Left cardiac atrium (tissue), 4 donors: ENCODE measurements at regions not wholly inside any gene's neighbourhood (a gene's known extent, or its start where the extent isn't known, plus 50 kb on each side); places are given as distances from the start of the nearest gene placed in this dataset.
"Not testable (repeated sequence)": the region's sequence is repeated elsewhere in the genome, so short reads cannot be mapped to it uniquely, and the experiment has no call there.

Experiments
- ATAC-seq, 2 donors: fragments of 200-7000 bp; cut with Tn5 transposase; one replicate each; pipeline ENCODE4 v1.9.1; 2020; ENCODE audit warnings: mild to moderate bottlenecking in 2 of 2, moderate library complexity in 2 of 2
- DNase-seq: peaks from one replicate; pipeline ENCODE4 v3.0.0-alpha.2; 2020
- intact Hi-C, 2 donors: fragments of 100-400 bp; cut with DNase I; formaldehyde crosslinking; loops; one replicate each; pipeline versions ENCODE4 v1.14.1 to v1.15.1; 2022 to 2023
- donor health status: DM: no; HTN: yes; CAD: no.
- donor health status: DM: no; HTN: yes; CAD: no; lungs with severe emphysema.
- donor health status: DM: yes; HTN: yes; CAD: no.
- donor health status: Dilated cardiomyopathy.

- no peak for DNase-seq
- peak in 1 of 2 donors; percentile 41 for ATAC-seq
- intact Hi-C loops: no loop called here
Measured at GRCh38 chr4:3607690-3608552, 75.7 kb upstream of the LRPAP1 start.

- ATAC-seq, intact Hi-C loops, DNase-seq: not testable (repeated sequence)
Measured at GRCh38 chr4:3606850-3607249, 74.6 kb upstream of the LRPAP1 start.

GRCh38 chr4:3606271-3606670 lies 74.0 kb upstream of the LRPAP1 start:
- ATAC-seq, DNase-seq, intact Hi-C loops: not testable (repeated sequence)

- no peak for ATAC-seq
- DNase-seq: no peak
- intact Hi-C loops: no loop called here
Measured at GRCh38 chr4:3605491-3605890, 73.3 kb upstream of the LRPAP1 start.

GRCh38 chr4:3602886-3603645 lies 70.8 kb upstream of the LRPAP1 start:
- ATAC-seq, intact Hi-C loops, DNase-seq: not testable (repeated sequence)

GRCh38 chr4:3601992-3602391 lies 69.8 kb upstream of the LRPAP1 start:
- intact Hi-C loops: no loop called here
- DNase-seq (no peak), ATAC-seq (no peak)

- ATAC-seq, intact Hi-C loops, DNase-seq: not testable (repeated sequence)
Measured at GRCh38 chr4:3601108-3601690, 69.0 kb upstream of the LRPAP1 start.

GRCh38 chr4:3599951-3600350 lies 67.7 kb upstream of the LRPAP1 start:
- intact Hi-C loops: no loop called here
- no peak for DNase-seq
- ATAC-seq: no peak

- DNase-seq (no peak), ATAC-seq (no peak)
- intact Hi-C loops: no loop called here
Measured at GRCh38 chr4:3598695-3599227, 66.5 kb upstream of the LRPAP1 start.

- DNase-seq, intact Hi-C loops, ATAC-seq: not testable (repeated sequence)
Measured at GRCh38 chr4:3597896-3598505, 65.8 kb upstream of the LRPAP1 start.

- DNase-seq, intact Hi-C loops: not testable (repeated sequence)
Measured at GRCh38 chr4:3596957-3597733, 64.9 kb upstream of the LRPAP1 start.

GRCh38 chr4:3595627-3596291 lies 63.5 kb upstream of the LRPAP1 start:
- DNase-seq, intact Hi-C loops, ATAC-seq: not testable (repeated sequence)

More at GRCh38 chr4:3596957-3597733, 64.9 kb upstream of the LRPAP1 start:
- ATAC-seq: not testable (repeated sequence)

GRCh38 chr4:3594751-3595150 lies 62.5 kb upstream of the LRPAP1 start:
- intact Hi-C loops, ATAC-seq, DNase-seq: not testable (repeated sequence)

- DNase-seq, ATAC-seq, intact Hi-C loops: not testable (repeated sequence)
Measured at GRCh38 chr4:3589946-3590924, 58.0 kb upstream of the LRPAP1 start.

GRCh38 chr4:3589379-3589778 lies 57.2 kb upstream of the LRPAP1 start:
- ATAC-seq, DNase-seq, intact Hi-C loops: not testable (repeated sequence)

GRCh38 chr4:3588517-3589194 lies 56.4 kb upstream of the LRPAP1 start:
- DNase-seq, ATAC-seq, intact Hi-C loops: not testable (repeated sequence)
